H1 (cell line): ENCODE measurements at regions not wholly inside any gene's neighbourhood (a gene's known extent, or its start where the extent isn't known, plus 50 kb on each side); places are given as distances from the start of the nearest gene placed in this dataset.

Source experiments
- CHD1 ChIP-seq: IDR thresholded peaks from 2 replicates; pipeline ENCODE4 v1.6.1; 2012; ENCODE audit warnings: low read depth, low read length, improper control_type of control experiment
- CHD7 ChIP-seq: fragments of 300-600 bp; sonication (generic); IDR thresholded peaks from 2 replicates; pipeline ENCODE4 v1.7.1; 2012; ENCODE audit warnings: low read length, moderate library complexity, mild to moderate bottlenecking, inconsistent platforms; ENCODE audit not compliant: insufficient replicate concordance
- GABPA ChIP-seq: IDR thresholded peaks from 2 replicates; pipeline ENCODE4 v1.6.1; 2011; ENCODE audit warnings: mild to moderate bottlenecking, low read length, moderate library complexity, borderline replicate concordance; ENCODE audit not compliant: insufficient read depth
- KDM4A ChIP-seq: IDR thresholded peaks from one replicate; pipeline ENCODE4 v1.7.1; 2012; ENCODE audit warnings: low read depth, mild to moderate bottlenecking, moderate library complexity, low read length, inconsistent platforms; ENCODE audit not compliant: severe bottlenecking
- MAFK ChIP-seq: IDR thresholded peaks from 2 replicates; pipeline ENCODE4 v1.6.1; 2012; ENCODE audit warnings: low read depth, mild to moderate bottlenecking, improper control_type of control experiment, low read length
- POLR2A ChIP-seq, 2 experiments: IDR thresholded peaks; 1 replicate in 1 of 2; 2 replicates in 1 of 2; pipeline ENCODE4 v1.6.1; 2011; ENCODE audit warnings: low read depth in 2 of 2, low read length in 2 of 2, mild to moderate bottlenecking in 2 of 2; ENCODE audit errors: control extremely low read depth in 1 of 2
- RAD21 ChIP-seq, 2 experiments: IDR thresholded peaks in 1 of 2; conservative IDR thresholded peaks in 1 of 2; 2 replicates each; pipeline ENCODE4 v1.6.1; 2011; ENCODE audit warnings: low read depth in 2 of 2, low read length in 2 of 2, improper control_type of control experiment in 1 of 2, inconsistent platforms in 1 of 2, mild to moderate bottlenecking in 1 of 2, moderate library complexity in 1 of 2
- RBBP5 ChIP-seq: IDR thresholded peaks from 2 replicates; pipeline ENCODE4 v1.7.1; 2012; ENCODE audit warnings: low read depth, mild to moderate bottlenecking, inconsistent platforms, low read length, moderate library complexity, borderline replicate concordance
- SRF ChIP-seq: IDR thresholded peaks from 2 replicates; pipeline ENCODE4 v1.6.1; 2011; ENCODE audit warnings: mild to moderate bottlenecking, low read depth, low read length, moderate library complexity
- SUZ12 ChIP-seq: fragments of 200-600 bp; sonication (generic); IDR thresholded peaks from 2 replicates; pipeline ENCODE4 v1.6.1; 2012; ENCODE audit warnings: mild to moderate bottlenecking, inconsistent platforms, low read length, moderate library complexity, mixed read lengths
- TBP ChIP-seq: IDR thresholded peaks from 2 replicates; pipeline ENCODE4 v1.6.1; 2011; ENCODE audit warnings: low read depth, low read length, improper control_type of control experiment
- TF ChIP-seq, protein P1 (sequence below): IDR thresholded peaks from 2 replicates; pipeline ENCODE4 v1.6.1; 2011; ENCODE audit warnings: low read depth, mild to moderate bottlenecking, low read length; ENCODE audit not compliant: insufficient read depth

DNA sequence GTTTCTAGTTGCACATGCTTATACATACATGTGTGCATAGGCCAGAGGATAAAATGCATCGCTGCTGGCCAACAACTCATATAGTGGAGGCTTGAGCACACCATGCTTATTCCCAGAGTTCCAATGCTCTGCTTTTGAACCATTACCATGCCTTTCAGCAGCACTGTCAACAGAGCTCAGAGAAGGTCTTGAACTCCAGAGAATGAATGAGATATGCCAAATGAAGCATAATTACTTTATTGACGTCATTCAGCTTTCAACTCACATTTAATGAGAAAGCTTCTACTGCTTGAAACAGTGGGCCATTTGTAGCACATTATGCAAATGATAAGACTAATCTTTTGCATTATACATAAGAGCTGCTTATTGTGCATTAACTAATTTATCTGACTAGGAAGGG is 765.3 kb upstream of the GRAMD2B start (continued):
- no peak for TF ChIP-seq CHD7
- TF ChIP-seq TBP = no peak
- TF ChIP-seq SRF = no peak
- TF ChIP-seq RAD21 (IDR thresholded peaks at IDR 0.05 in 1 of 2, conservative IDR thresholded peaks at IDR 0.05 in 1 of 2; ENCODE audit: low read depth in 2 of 2, low read length in 2 of 2) = no peak
- TF ChIP-seq, protein P1, sequence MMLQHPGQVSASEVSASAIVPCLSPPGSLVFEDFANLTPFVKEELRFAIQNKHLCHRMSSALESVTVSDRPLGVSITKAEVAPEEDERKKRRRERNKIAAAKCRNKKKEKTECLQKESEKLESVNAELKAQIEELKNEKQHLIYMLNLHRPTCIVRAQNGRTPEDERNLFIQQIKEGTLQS = no peak
- TF ChIP-seq KDM4A = no peak
- TF ChIP-seq CHD1 = no peak
- TF ChIP-seq MAFK = no peak
- TF ChIP-seq SUZ12 = no peak
- no peak for TF ChIP-seq RBBP5
- TF ChIP-seq GABPA = no peak
- TF ChIP-seq POLR2A (IDR thresholded peaks at IDR 0.05; ENCODE audit: control extremely low read depth in 1 of 2, low read depth in 2 of 2, low read length in 2 of 2) = no peak
